MV-4-11 (cell line): ENCODE measurements at regions not wholly inside any gene's neighbourhood (a gene's known extent, or its start where the extent isn't known, plus 50 kb on each side); places are given as distances from the start of the nearest gene placed in this dataset.
A peak's percentile ranks its signal among the peaks of the same experiment; 100 is the strongest.

ENCODE experiments used
- DNase-seq: peaks from one replicate; lab custom pipeline; 2025; lab: John Stamatoyannopoulos, UW

- DNase-seq = no peak
These were observed 50.3 kb downstream of the NALF2 start for GRCh38 chrX:69554321-69554947.

- no peak for DNase-seq
These were observed 51.4 kb downstream of the NALF2 start for GRCh38 chrX:69555481-69556041.

DNA sequence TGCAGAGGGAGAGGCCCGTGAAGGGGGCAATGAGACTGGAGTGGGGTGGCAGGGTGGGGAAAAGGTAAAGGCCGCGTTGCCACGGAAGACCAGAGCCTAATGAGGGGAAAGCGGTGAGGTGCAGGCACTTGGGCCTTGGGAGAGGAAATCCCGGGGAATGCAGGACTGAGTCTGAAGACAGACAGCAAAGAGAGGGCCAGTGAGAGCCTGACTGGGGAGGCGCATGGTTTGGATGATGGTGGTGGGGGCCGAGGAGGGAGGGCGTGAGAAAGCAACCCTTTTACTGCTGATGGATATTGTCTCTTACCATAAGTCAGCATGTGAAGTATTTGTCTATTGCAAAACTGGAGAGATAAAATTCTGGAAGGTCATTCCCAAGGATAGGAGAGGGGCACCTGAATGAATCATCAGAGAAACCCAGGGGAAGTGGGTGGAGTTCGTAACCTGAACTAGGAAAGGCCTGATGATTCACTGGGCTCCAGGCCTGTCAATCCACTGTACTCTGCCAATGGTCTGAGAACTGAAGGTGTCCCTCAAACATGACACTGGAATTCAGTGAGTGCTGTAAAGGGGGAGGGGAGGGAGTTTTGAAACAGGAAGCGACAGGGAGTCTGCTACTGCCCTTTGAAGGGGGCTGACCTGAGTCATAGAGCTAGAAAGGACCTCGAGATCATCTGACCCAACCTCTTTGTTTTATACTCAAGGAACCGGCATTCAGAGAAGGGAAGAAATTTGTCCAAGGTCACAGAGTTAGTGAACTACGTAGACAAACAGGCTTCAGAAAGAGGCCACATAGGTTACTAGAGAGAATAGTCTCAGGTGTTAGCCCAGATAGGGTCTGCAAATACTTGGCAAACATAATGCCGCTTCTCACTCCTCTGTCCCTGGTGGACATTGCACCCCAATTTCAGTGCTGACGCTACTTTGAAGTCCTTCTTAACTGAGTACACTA, 52.2 kb downstream of the NALF2 start:
- peak; percentile 3 for DNase-seq

DNA sequence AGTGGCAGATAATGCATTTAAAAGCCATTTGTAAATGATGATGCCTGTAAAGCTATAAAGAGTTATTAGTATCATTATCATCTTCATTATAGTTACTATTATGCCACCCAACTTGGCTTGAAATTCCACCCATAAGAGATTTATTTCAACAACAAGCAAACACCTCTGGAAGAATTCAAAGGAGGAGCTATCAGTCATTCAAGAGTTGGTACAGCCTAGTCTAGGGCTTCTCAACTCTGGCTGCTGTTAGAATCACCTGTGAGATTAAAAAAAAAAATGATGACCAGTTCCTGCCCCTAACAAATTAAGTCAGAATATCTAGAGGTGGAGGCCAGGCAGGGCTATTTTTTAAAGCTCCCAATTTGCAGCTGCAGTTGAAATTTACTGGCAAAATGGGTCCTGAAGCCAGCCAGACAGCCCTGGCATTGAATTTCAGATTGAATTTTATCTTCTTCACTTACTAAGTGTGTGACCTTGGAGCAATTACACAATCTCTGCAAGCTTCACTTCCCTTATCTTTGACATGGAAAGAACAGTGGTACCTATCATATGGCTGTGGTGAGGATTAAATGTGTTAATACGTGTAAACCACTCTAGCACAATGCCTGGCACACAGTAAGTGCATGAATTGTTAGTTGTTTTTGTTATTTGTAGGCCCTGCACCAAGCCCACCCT, 52.9 kb upstream of the EDA start:
- DNase-seq = peak; percentile 1

DNA sequence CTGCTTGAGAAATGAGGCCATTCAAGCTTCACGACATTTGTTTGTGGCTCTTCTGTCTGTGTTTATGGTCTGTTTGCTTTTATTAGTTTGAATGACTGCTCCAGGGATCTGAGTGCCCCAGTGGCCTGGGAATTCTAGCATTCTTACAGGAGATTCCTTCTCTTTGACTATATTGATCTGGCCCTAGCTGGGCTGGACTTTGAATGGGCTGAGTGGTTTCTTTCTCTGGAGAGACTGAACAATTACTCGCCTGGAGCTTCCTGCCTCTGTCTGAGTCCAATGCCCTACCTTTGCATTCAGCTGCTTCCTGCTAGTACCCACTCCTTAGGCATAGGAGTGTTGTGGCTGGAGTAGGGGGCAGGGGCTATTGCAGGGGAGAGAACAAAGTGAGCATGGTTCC, 51.2 kb upstream of the EDA start:
- DNase-seq = no peak

- DNase-seq = no peak
These were observed 50.6 kb upstream of the EDA start for GRCh38 chrX:69565247-69565815.
